ENCODE measurements at regions not wholly inside any gene's neighbourhood (a gene's known extent, or its start where the extent isn't known, plus 50 kb on each side); places are given as distances from the start of the nearest gene placed in this dataset.
A peak's percentile ranks its signal among the peaks of the same experiment; 100 is the strongest.
"Not testable (repeated sequence)": the region's sequence is repeated elsewhere in the genome, so short reads cannot be mapped to it uniquely, and the experiment has no call there.

GRCh38 chr2:114018464-114018863 is 128.6 kb downstream of the ACTR3 start:
- H3K36me3 ChIP-seq; DNase-seq; H3K9me3 ChIP-seq; H3K4me1 ChIP-seq; H3K4me3 ChIP-seq; H3K9ac ChIP-seq (ENCODE audit: low read depth in 2 of 2, low read length in 2 of 2); H3K27me3 ChIP-seq; intact Hi-C loops (cut with DNase I); H3K27ac ChIP-seq: not testable (repeated sequence)

DNA sequence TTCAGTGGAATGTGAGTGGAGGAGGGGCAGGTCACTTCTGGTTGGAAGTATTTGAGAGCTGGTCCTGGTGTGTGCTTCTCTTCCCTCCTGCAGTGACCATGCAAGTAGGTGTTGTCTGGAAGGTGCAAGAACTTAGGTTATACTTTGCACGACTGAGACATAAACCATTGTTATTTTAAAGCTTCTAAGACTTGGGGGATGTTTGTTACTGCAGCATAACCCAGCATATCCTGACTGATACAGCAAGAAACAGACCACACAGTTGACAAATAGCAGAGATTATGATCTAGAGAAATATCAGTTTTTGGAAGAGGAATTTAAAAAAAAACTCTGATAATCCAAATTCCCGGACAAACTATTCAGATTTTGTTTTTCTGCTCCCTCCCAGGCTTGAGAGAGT is 130.8 kb downstream of the ACTR3 start:
- Histone ChIP-seq H3K4me1 (no peaks in the 10 kb centered on the region), H3K27me3 (no peaks in the 10 kb centered on the region), H3K4me3 (no peak overlapping the region), H3K9ac (ENCODE audit: low read depth in 2 of 2, low read length in 2 of 2) (no peak overlapping the region), H3K27ac (no peak overlapping the region), H3K36me3 (no peaks in the 10 kb centered on the region), H3K9me3 (no peaks in the 10 kb centered on the region)
- no peak for TF ChIP-seq CTCF (IDR thresholded peaks at IDR 0.05)
- intact Hi-C loops (cut with DNase I) = no loop called here
- DNase-seq = no peak

GRCh38 chr2:114022360-114023085 is 132.6 kb downstream of the ACTR3 start:
- Histone ChIP-seq H3K4me1 (no peaks in the 10 kb centered on the region), H3K9me3 (no peaks in the 10 kb centered on the region), H3K27ac (peak overlapping the region; percentile 29), H3K27me3 (no peaks in the 10 kb centered on the region), H3K4me3 (no peak overlapping the region), H3K9ac (ENCODE audit: low read depth in 2 of 2, low read length in 2 of 2) (no peak overlapping the region), H3K36me3 (no peaks in the 10 kb centered on the region)
- DNase-seq = no peak
- TF ChIP-seq CTCF (IDR thresholded peaks at IDR 0.05) = no peak
- intact Hi-C loops (cut with DNase I) = no loop called here

DNA sequence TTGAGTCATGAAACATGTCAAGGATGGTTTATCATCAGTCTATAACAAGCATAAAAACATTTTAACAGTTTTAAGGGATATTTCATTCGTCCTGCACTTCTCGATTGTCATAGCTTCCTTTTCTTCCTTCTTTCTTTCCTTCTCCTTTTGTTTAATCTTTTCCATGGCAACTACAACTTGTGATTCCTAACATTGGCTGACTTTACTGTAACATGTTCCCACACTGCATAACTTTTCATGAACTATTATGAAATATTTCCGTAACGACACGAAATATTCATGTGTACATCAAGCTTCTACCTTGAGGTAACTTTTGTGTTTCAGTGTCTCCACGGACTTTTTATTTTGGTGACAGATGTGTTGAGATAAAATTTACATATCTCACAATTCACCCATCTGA is 134.4 kb downstream of the ACTR3 start:
- Histone ChIP-seq H3K9ac (ENCODE audit: low read depth in 2 of 2, low read length in 2 of 2) (no peak overlapping the region), H3K36me3 (no peaks in the 10 kb centered on the region), H3K9me3 (no peaks in the 10 kb centered on the region), H3K4me3 (no peak overlapping the region), H3K4me1 (no peaks in the 10 kb centered on the region), H3K27ac (no peak overlapping the region), H3K27me3 (no peaks in the 10 kb centered on the region)
- intact Hi-C loops (cut with DNase I) = no loop called here
- no peak for DNase-seq
- no peak for TF ChIP-seq CTCF (IDR thresholded peaks at IDR 0.05)

GRCh38 chr2:114025030-114025429 is 135.1 kb downstream of the ACTR3 start:
- Histone ChIP-seq H3K4me1 (no peaks in the 10 kb centered on the region), H3K27me3 (no peaks in the 10 kb centered on the region), H3K9me3 (no peaks in the 10 kb centered on the region), H3K4me3 (no peak overlapping the region), H3K36me3 (no peaks in the 10 kb centered on the region), H3K9ac (ENCODE audit: low read depth in 2 of 2, low read length in 2 of 2) (no peak overlapping the region), H3K27ac (no peak overlapping the region)
- intact Hi-C loops (cut with DNase I) = no loop called here
- DNase-seq = no peak
- no peak for TF ChIP-seq CTCF (IDR thresholded peaks at IDR 0.05)

- Histone ChIP-seq H3K9me3 (no peaks in the 10 kb centered on the region), H3K27ac (no peak overlapping the region), H3K36me3 (no peaks in the 10 kb centered on the region), H3K4me3 (no peak overlapping the region), H3K4me1 (no peaks in the 10 kb centered on the region), H3K9ac (ENCODE audit: low read depth in 2 of 2, low read length in 2 of 2) (no peak overlapping the region), H3K27me3 (no peaks in the 10 kb centered on the region)
- intact Hi-C loops (cut with DNase I) = no loop called here
- no peak for TF ChIP-seq CTCF (IDR thresholded peaks at IDR 0.05)
- DNase-seq = no peak
Measured at GRCh38 chr2:114027437-114027836, 137.5 kb downstream of the ACTR3 start.

Measured in colonic mucosa (tissue), 4 donors.